OCI-LY3 (cell line): ENCODE measurements at regions not wholly inside any gene's neighbourhood (a gene's known extent, or its start where the extent isn't known, plus 50 kb on each side); places are given as distances from the start of the nearest gene placed in this dataset.

Source experiments
- H2AFZ ChIP-seq: fragments of 200-600, 300-600 bp; shearing (Covaris generic); 2 replicates; pipeline ENCODE4 v1.6.0; 2014; ENCODE audit warnings: antibody characterized with exemption, low read depth, low read length
- H3K27ac ChIP-seq: fragments of 200-600, 300-600 bp; sonication (generic); 2 replicates; pipeline ENCODE4 v1.5.1; 2014; ENCODE audit warnings: mild to moderate bottlenecking, low read length, moderate library complexity, mixed read lengths
- H3K27me3 ChIP-seq: fragments of 200-600, 300-600 bp; sonication (generic); 2 replicates; pipeline ENCODE4 v1.6.1; 2014; ENCODE audit warnings: low read depth, low read length, mixed read lengths
- H3K36me3 ChIP-seq: fragments of 200-600, 300-600 bp; sonication (generic); replicated peaks from 2 replicates; pipeline ENCODE3; 2014; ENCODE audit warnings: low read depth, low read length, mixed read lengths
- H3K4me1 ChIP-seq: fragments of 300-600, 200-600 bp; sonication (generic); 2 replicates; pipeline ENCODE4 v1.6.1; 2014; ENCODE audit warnings: low read length, mixed read lengths
- H3K4me2 ChIP-seq: fragments of 200-600, 300-600 bp; sonication (generic); 2 replicates; pipeline ENCODE4 v1.6.1; 2014; ENCODE audit warnings: low read length, mixed read lengths
- H3K4me3 ChIP-seq: fragments of 300-600, 200-600 bp; sonication (generic); 2 replicates; pipeline ENCODE4 v1.5.1; 2014; ENCODE audit warnings: antibody characterized with exemption, mild to moderate bottlenecking, low read length, moderate library complexity
- H3K79me2 ChIP-seq: fragments of 300-600, 200-600 bp; shearing (Covaris generic); 2 replicates; pipeline ENCODE4 v1.6.1; 2014; ENCODE audit warnings: mild to moderate bottlenecking, low read length, mixed read lengths
- H3K9ac ChIP-seq: fragments of 300-600, 200-600 bp; shearing (Covaris generic); 2 replicates; pipeline ENCODE4 v1.6.0; 2014; ENCODE audit warnings: mild to moderate bottlenecking, low read length, moderate library complexity
- H3K9me3 ChIP-seq: fragments of 200-600, 300-600 bp; shearing (Covaris generic); 2 replicates; pipeline ENCODE4 v1.6.1; 2014; ENCODE audit warnings: low read length, mixed read lengths; ENCODE audit not compliant: insufficient read depth
- H4K20me1 ChIP-seq: fragments of 200-600, 300-600 bp; sonication (generic); 2 replicates; pipeline ENCODE4 v1.6.1; 2016; ENCODE audit warnings: low read length, mixed read lengths; ENCODE audit not compliant: insufficient read depth
- EZH2phosphoT487 ChIP-seq: fragments of 200-600 bp; shearing (Covaris generic); IDR thresholded peaks from 2 replicates; pipeline ENCODE4 v1.6.1; 2018; ENCODE audit warnings: antibody characterized with exemption, mixed run types, low read depth
- TF ChIP-seq, protein P1 (sequence below): fragments of 200-600, 300-600 bp; sonication (generic); IDR thresholded peaks from 2 replicates; pipeline ENCODE4 v1.5.1; 2014; ENCODE audit warnings: antibody characterized with exemption, low read length, low read depth

DNA sequence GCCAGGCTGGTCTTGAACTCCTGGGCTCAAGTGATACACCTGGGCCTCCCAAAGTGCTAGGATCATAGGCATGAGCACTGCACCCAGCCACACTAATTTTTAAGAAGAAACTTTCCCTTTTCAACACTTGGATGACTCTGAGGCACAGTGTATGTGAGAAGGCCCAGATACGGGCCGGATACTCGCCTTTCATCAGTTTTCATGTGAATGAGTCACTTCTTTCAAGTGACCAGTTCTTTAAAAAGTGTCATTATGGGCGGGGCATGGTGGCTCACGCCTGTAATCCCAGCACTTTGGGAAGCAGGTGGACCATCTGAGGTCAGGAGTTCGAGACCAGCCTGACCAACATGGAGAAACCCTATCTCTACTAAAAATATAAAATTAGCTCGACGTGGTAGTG is 120.8 kb downstream of the CTTN start:
- no peak overlapping the region for H2AFZ ChIP-seq
- peaks cover 28% of the 10 kb centered on the region for H3K27me3 ChIP-seq
- H3K4me1 ChIP-seq = peaks cover 42% of the 10 kb centered on the region
- H3K4me3 ChIP-seq = no peak overlapping the region
- no peaks in the 10 kb centered on the region for H4K20me1 ChIP-seq
- TF ChIP-seq, protein P1, sequence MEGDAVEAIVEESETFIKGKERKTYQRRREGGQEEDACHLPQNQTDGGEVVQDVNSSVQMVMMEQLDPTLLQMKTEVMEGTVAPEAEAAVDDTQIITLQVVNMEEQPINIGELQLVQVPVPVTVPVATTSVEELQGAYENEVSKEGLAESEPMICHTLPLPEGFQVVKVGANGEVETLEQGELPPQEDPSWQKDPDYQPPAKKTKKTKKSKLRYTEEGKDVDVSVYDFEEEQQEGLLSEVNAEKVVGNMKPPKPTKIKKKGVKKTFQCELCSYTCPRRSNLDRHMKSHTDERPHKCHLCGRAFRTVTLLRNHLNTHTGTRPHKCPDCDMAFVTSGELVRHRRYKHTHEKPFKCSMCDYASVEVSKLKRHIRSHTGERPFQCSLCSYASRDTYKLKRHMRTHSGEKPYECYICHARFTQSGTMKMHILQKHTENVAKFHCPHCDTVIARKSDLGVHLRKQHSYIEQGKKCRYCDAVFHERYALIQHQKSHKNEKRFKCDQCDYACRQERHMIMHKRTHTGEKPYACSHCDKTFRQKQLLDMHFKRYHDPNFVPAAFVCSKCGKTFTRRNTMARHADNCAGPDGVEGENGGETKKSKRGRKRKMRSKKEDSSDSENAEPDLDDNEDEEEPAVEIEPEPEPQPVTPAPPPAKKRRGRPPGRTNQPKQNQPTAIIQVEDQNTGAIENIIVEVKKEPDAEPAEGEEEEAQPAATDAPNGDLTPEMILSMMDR = no peak
- no peak for TF ChIP-seq EZH2phosphoT487
- no peak overlapping the region for H3K4me2 ChIP-seq
- H3K27ac ChIP-seq = no peak overlapping the region
- no peak overlapping the region for H3K9ac ChIP-seq
- no peaks in the 10 kb centered on the region for H3K9me3 ChIP-seq
- no peaks in the 10 kb centered on the region for H3K79me2 ChIP-seq
- no peaks in the 10 kb centered on the region for H3K36me3 ChIP-seq

DNA sequence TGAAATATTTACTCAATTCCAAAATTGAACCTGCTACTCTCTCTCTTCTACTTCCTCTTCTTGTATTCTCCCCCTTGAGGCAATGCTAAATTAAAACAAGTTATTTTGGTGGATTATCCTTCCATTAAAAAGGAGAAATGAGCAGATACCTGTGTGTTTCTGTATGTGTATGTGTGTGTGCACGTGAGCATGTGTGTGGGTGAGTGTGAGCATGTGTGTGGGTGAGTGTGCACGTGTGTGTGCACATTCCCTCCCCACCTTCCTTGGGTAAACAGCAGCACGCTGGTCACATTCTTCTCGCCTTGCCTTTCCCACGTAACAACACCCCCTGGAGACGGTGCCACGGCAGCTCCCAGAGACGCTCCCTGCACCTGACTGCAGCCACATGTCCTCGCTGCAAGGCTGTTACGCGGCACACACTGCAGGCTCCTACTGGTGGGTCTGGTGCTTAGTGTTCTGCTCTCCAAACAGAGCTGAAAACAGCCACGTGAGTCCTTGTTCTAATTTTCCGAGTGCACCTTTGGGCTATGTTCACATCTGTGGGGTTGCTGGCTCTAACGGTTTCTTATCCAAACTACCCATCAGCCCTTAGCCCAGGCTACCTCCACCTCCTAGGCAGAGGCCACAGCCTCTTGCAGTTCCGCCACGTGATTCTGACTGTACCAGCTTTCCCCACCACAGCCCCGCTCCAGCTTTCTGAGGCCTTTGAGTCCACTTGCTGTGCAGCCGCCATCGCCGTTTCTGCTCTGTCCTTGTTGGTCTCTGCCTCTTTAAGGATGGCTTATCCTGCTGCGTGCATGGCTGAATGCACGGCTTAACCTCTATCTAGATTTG is 123.4 kb downstream of the CTTN start:
- TF ChIP-seq, protein P1 = no peak; the same call in 1 of the 2 replicates
- no peak for TF ChIP-seq EZH2phosphoT487
- peak overlapping the region; percentile 75 for H3K27ac ChIP-seq
- H3K79me2 ChIP-seq = no peaks in the 10 kb centered on the region

DNA sequence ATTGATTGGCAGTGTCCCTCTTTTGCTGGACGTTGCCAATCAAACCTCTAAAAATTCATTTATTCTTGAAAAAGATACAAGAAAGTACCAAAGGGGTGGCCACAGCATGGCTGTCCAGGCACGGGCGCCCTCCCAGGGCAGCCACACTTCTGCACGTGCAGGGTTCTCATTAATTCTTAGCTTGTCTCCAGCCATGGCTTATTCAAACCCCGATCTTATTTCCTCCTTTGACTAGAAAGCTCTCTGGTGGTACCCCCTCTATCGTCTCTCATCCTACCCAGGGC is 123.9 kb downstream of the CTTN start:
- Histone ChIP-seq H3K27ac (peak overlapping the region; percentile 75), H3K4me3 (peak overlapping the region; percentile 55), H3K9me3 (no peaks in the 10 kb centered on the region), H4K20me1 (no peaks in the 10 kb centered on the region), H2AFZ (0 out of 2 replicates have a peak overlapping the region, but pooled peaks have one; percentile 21), H3K27me3 (peaks cover 13% of the 10 kb centered on the region), H3K79me2 (no peaks in the 10 kb centered on the region), H3K4me1 (peaks cover 57% of the 10 kb centered on the region), H3K4me2 (peak overlapping the region; percentile 85), H3K36me3 (no peaks in the 10 kb centered on the region), H3K9ac (peak overlapping the region; percentile 34; the same call in 1 of the 2 replicates)
- TF ChIP-seq, protein P1 = no peak

More for the DNA sequence above, 123.4 kb downstream of the CTTN start:
- Histone ChIP-seq H2AFZ (peak overlapping the region; percentile 21; the same call in 1 of the 2 replicates), H3K9ac (peak overlapping the region; percentile 34; the same call in 1 of the 2 replicates), H3K36me3 (no peaks in the 10 kb centered on the region), H3K4me1 (peaks cover 57% of the 10 kb centered on the region), H3K27me3 (peaks cover 18% of the 10 kb centered on the region), H3K9me3 (no peaks in the 10 kb centered on the region), H3K4me2 (peak overlapping the region; percentile 85), H4K20me1 (no peaks in the 10 kb centered on the region), H3K4me3 (peak overlapping the region; percentile 55)

DNA sequence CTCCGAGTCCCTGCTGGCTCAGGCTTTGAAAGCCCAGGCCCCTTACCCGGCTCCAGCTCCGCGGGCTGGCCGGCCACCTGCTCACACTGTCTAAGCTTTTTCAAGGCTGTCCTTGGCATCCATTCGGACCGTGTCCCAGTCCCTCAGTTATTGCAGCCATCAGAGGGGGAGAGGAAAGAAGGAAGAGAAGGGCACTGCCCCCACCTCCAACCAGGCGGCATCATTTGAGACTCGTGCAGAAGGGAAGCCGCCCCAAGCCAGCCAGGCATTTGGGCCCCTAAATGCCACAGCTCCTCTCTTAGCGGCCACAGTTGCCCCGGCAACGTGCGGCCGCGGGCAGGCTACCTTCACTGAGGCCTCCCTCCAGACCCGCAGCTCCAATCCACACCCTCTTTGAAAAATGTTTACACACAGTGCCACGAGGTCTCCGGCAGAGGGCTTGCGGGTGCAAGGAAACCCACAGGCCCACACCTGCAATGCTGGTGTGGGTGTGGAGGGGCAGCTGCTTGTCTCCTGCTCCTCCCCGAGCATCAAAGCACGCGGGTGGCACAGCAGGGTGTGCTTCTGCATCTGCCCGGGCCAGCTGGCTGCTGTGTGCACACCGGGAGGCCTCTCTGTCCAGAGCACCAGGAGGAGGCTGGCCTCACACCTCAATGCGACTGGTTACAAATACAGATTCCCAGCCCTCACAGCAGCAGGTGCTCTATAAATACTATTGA is 124.4 kb downstream of the CTTN start:
- H3K27ac ChIP-seq = peak overlapping the region; percentile 75
- H3K4me1 ChIP-seq = peaks cover 57% of the 10 kb centered on the region

More for the DNA sequence above, 124.4 kb downstream of the CTTN start:
- Histone ChIP-seq H3K79me2 (no peaks in the 10 kb centered on the region), H3K9ac (peak overlapping the region; percentile 34; the same call in 1 of the 2 replicates), H3K27me3 (peaks cover 8% of the 10 kb centered on the region; the same call in 1 of the 2 replicates), H3K4me3 (peak overlapping the region; percentile 55), H2AFZ (no peak overlapping the region), H3K4me2 (peak overlapping the region; percentile 85), H3K36me3 (no peaks in the 10 kb centered on the region), H4K20me1 (no peaks in the 10 kb centered on the region), H3K9me3 (no peaks in the 10 kb centered on the region)
- TF ChIP-seq, protein P1 = peak; percentile 44
- TF ChIP-seq EZH2phosphoT487 = no peak
